ENCODE measurements at regions not wholly inside any gene's neighbourhood (a gene's known extent, or its start where the extent isn't known, plus 50 kb on each side); places are given as distances from the start of the nearest gene placed in this dataset.

- DNase-seq (ENCODE audit: low spot score): no peak
Measured at GRCh38 chr17:77647531-77647930, 311.0 kb upstream of the TNRC6C start.

- DNase-seq (ENCODE audit: low spot score): no peak
Measured at GRCh38 chr17:77649717-77650211, 308.7 kb upstream of the TNRC6C start.

- DNase-seq (ENCODE audit: low spot score): no peak
Measured at GRCh38 chr17:77651988-77652387, 306.5 kb upstream of the TNRC6C start.

- DNase-seq (ENCODE audit: low spot score): no peak
Measured at GRCh38 chr17:77654296-77654695, 304.2 kb upstream of the TNRC6C start.

- no peak for DNase-seq (ENCODE audit: low spot score)
Measured at GRCh38 chr17:77654850-77655249, 303.7 kb upstream of the TNRC6C start.

- DNase-seq (ENCODE audit: low spot score): no peak
Measured at GRCh38 chr17:77656054-77656453, 302.4 kb upstream of the TNRC6C start.

- DNase-seq (ENCODE audit: low spot score): no peak
Measured at GRCh38 chr17:77657839-77658238, 300.7 kb upstream of the TNRC6C start.

GRCh38 chr17:77660524-77660923 is 298.0 kb upstream of the TNRC6C start:
- DNase-seq (ENCODE audit: low spot score): no peak

GRCh38 chr17:77662833-77663232 is 295.7 kb upstream of the TNRC6C start:
- no peak for DNase-seq (ENCODE audit: low spot score)

GRCh38 chr17:77664097-77664729 is 294.3 kb upstream of the TNRC6C start:
- DNase-seq (ENCODE audit: low spot score): no peak

GRCh38 chr17:77665833-77666232 is 292.7 kb upstream of the TNRC6C start:
- no peak for DNase-seq (ENCODE audit: low spot score)

- no peak for DNase-seq (ENCODE audit: low spot score)
Measured at GRCh38 chr17:77666462-77666861, 292.0 kb upstream of the TNRC6C start.

GRCh38 chr17:77666881-77667395 is 291.6 kb upstream of the TNRC6C start:
- no peak for DNase-seq (ENCODE audit: low spot score)

- no peak for DNase-seq (ENCODE audit: low spot score)
Measured at GRCh38 chr17:77667478-77667877, 291.0 kb upstream of the TNRC6C start.

GRCh38 chr17:77668518-77668917 is 290.0 kb upstream of the TNRC6C start:
- no peak for DNase-seq (ENCODE audit: low spot score)

- no peak for DNase-seq (ENCODE audit: low spot score)
Measured at GRCh38 chr17:77670173-77670572, 288.3 kb upstream of the TNRC6C start.

GRCh38 chr17:77674358-77674757 is 284.1 kb upstream of the TNRC6C start:
- DNase-seq (ENCODE audit: low spot score): no peak

- DNase-seq (ENCODE audit: low spot score): no peak
Measured at GRCh38 chr17:77675411-77675810, 283.1 kb upstream of the TNRC6C start.

- DNase-seq (ENCODE audit: low spot score): no peak
Measured at GRCh38 chr17:77675816-77676215, 282.7 kb upstream of the TNRC6C start.

- no peak for DNase-seq (ENCODE audit: low spot score)
Measured at GRCh38 chr17:77676237-77676661, 282.3 kb upstream of the TNRC6C start.

- DNase-seq (ENCODE audit: low spot score): no peak
Measured at GRCh38 chr17:77677211-77677610, 281.3 kb upstream of the TNRC6C start.

GRCh38 chr17:77677630-77678029 is 280.9 kb upstream of the TNRC6C start:
- DNase-seq (ENCODE audit: low spot score): no peak

- no peak for DNase-seq (ENCODE audit: low spot score)
Measured at GRCh38 chr17:77679589-77679988, 278.9 kb upstream of the TNRC6C start.

GRCh38 chr17:77681861-77682260 is 276.6 kb upstream of the TNRC6C start:
- no peak for DNase-seq (ENCODE audit: low spot score)

Data from HuH-7.5 (cell line).